A549 (cell line): ENCODE measurements at regions not wholly inside any gene's neighbourhood (a gene's known extent, or its start where the extent isn't known, plus 50 kb on each side); places are given as distances from the start of the nearest gene placed in this dataset.

Experiments
- CBX2 ChIP-seq: fragments of 200-600 bp; sonication (generic); IDR thresholded peaks from 2 replicates; pipeline ENCODE4 v1.6.1; 2016; ENCODE audit warnings: low read depth, mild to moderate bottlenecking, borderline replicate concordance
- CTCF ChIP-seq: fragments of >200 bp; sonication (Bioruptor Twin); formaldehyde crosslinking; IDR thresholded peaks from 3 replicates; pipeline ENCODE4 v1.5.1; 2016
- EP300 ChIP-seq, 2 experiments: fragments of >200 bp; sonication (Bioruptor Twin); formaldehyde crosslinking; IDR thresholded peaks; 2 replicates in 1 of 2; 3 replicates in 1 of 2; pipeline ENCODE4 v1.6.1; 2016 to 2017
- PHF8 ChIP-seq: fragments of 200-600 bp; sonication (generic); IDR thresholded peaks from 2 replicates; pipeline ENCODE4 v1.6.1; 2016; ENCODE audit warnings: low read depth, mild to moderate bottlenecking, antibody characterized with exemption, moderate library complexity, borderline replicate concordance

GRCh38 chr3:7798276-7798675, 703.3 kb upstream of the LMCD1 start:
- no peak for TF ChIP-seq CTCF
- no peak for TF ChIP-seq PHF8
- TF ChIP-seq CBX2 = no peak
- TF ChIP-seq EP300 (IDR thresholded peaks at IDR 0.05) = no peak
